Nephron (organoid): ENCODE measurements at regions not wholly inside any gene's neighbourhood (a gene's known extent, or its start where the extent isn't known, plus 50 kb on each side); places are given as distances from the start of the nearest gene placed in this dataset.

Source experiments
- H3K27ac Mint-ChIP-seq, 3 experiments: 2 replicates each; pipeline ENCODE4 v1.8.0; 2020; ENCODE audit warnings: mixed read lengths in 3 of 3, mild to moderate bottlenecking in 2 of 3, moderate library complexity in 1 of 3
- H3K27me3 Mint-ChIP-seq: 2 replicates; pipeline ENCODE4 v1.8.0; 2021; ENCODE audit warnings: low read depth, mild to moderate bottlenecking, moderate library complexity, mixed read lengths
- H3K36me3 Mint-ChIP-seq: 2 replicates; pipeline ENCODE4 v1.8.0; 2020; ENCODE audit warnings: low read depth, mixed read lengths
- H3K4me1 Mint-ChIP-seq: 2 replicates; pipeline ENCODE4 v1.8.0; 2020; ENCODE audit warnings: mixed read lengths
- H3K4me3 Mint-ChIP-seq, 3 experiments: 2 replicates each; pipeline ENCODE4 v1.8.0; 2020; ENCODE audit warnings: mild to moderate bottlenecking in 3 of 3, mixed read lengths in 3 of 3, moderate library complexity in 2 of 3
- H3K9me3 Mint-ChIP-seq: 2 replicates; pipeline ENCODE4 v1.8.0; 2020; ENCODE audit warnings: mixed read lengths
- TF ChIP-seq, protein P1 (sequence below), 3 experiments: fragments of 200-600 bp; sonication (generic); IDR thresholded peaks; one replicate each; pipeline ENCODE4 v1.5.0; 2021; ENCODE audit warnings: antibody characterized with exemption in 3 of 3; ENCODE audit not compliant: unreplicated experiment in 3 of 3

DNA sequence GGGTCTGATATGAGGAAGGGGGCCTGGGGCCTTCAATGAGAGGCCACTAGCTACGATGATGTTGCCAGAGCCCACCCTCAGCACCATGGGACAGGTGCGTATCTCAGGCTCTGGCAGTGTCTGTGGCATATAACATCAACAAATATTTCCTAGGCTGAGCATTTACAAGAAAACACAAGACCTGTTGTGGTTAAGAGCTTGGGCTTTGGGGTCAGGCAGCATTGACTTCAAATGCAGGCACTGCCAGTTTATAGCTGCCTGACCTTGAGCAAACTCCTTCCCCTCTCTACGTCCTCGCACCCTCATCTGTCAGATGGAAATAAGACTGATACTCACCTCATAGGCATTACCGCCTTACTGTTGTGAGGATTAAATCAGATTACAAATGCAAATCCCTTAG is 156.0 kb downstream of the KATNAL1 start:
- Mint-ChIP-seq H3K36me3 (no peaks in the 10 kb centered on the region), H3K4me3 (no peak overlapping the region), H3K4me1 (no peaks in the 10 kb centered on the region), H3K9me3 (no peaks in the 10 kb centered on the region), H3K27me3 (peaks cover 29% of the 10 kb centered on the region), H3K27ac (no peak overlapping the region)
- TF ChIP-seq, protein P1, sequence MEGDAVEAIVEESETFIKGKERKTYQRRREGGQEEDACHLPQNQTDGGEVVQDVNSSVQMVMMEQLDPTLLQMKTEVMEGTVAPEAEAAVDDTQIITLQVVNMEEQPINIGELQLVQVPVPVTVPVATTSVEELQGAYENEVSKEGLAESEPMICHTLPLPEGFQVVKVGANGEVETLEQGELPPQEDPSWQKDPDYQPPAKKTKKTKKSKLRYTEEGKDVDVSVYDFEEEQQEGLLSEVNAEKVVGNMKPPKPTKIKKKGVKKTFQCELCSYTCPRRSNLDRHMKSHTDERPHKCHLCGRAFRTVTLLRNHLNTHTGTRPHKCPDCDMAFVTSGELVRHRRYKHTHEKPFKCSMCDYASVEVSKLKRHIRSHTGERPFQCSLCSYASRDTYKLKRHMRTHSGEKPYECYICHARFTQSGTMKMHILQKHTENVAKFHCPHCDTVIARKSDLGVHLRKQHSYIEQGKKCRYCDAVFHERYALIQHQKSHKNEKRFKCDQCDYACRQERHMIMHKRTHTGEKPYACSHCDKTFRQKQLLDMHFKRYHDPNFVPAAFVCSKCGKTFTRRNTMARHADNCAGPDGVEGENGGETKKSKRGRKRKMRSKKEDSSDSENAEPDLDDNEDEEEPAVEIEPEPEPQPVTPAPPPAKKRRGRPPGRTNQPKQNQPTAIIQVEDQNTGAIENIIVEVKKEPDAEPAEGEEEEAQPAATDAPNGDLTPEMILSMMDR (IDR thresholded peaks at IDR 0.05; ENCODE audit: unreplicated experiment in 3 of 3) = no peak

DNA sequence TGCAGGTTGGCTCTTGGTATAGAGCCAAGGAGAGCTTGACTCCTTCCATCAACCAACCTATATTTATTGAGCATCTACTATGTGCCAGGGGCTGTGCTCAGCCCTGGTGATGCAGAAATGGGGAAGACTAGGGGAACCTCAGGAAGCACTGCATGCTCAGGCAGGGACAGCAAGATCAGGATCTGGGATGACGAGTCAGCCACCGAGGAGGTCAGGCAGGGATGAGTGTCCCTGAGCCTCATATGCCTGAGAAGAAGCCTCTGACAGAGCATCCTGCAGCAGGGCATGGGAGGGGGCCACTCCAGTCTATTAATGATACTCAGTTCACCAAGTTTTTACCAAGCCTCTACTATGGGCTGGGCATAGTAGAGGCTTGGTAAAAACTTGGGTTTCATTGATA is 158.1 kb downstream of the KATNAL1 start:
- H3K27me3 Mint-ChIP-seq = peaks cover 14% of the 10 kb centered on the region
- H3K36me3 Mint-ChIP-seq = no peaks in the 10 kb centered on the region
- TF ChIP-seq, protein P1 (IDR thresholded peaks at IDR 0.05; ENCODE audit: unreplicated experiment in 3 of 3) = no peak
- no peak overlapping the region for H3K4me3 Mint-ChIP-seq
- H3K27ac Mint-ChIP-seq = no peak overlapping the region
- no peaks in the 10 kb centered on the region for H3K9me3 Mint-ChIP-seq
- peaks cover 12% of the 10 kb centered on the region for H3K4me1 Mint-ChIP-seq

DNA sequence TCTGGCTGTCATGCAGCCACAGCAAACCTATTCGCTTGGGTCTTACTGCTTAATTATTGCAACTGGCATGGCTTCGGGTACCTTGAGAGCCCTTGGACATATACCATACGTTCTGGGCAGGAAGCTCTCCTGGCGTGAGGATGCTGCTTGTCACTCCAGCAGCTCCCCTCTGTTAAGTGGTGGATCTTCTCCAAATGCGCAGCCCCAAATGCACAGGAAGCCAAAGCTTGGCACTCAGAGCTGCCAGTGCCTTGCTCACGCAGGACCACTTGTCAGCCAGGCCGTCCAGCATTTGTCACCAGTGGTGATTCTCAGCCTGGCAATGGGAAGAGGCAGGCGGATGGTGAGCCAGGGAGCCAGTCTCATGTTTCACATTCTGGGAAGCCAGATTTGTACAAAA is 158.6 kb downstream of the KATNAL1 start:
- TF ChIP-seq, protein P1 (IDR thresholded peaks at IDR 0.05; ENCODE audit: unreplicated experiment in 3 of 3) = no peak
- Mint-ChIP-seq H3K4me1 (peaks cover 13% of the 10 kb centered on the region), H3K27ac (no peak overlapping the region), H3K36me3 (no peaks in the 10 kb centered on the region), H3K4me3 (no peak overlapping the region), H3K27me3 (peaks cover 10% of the 10 kb centered on the region), H3K9me3 (no peaks in the 10 kb centered on the region)

DNA sequence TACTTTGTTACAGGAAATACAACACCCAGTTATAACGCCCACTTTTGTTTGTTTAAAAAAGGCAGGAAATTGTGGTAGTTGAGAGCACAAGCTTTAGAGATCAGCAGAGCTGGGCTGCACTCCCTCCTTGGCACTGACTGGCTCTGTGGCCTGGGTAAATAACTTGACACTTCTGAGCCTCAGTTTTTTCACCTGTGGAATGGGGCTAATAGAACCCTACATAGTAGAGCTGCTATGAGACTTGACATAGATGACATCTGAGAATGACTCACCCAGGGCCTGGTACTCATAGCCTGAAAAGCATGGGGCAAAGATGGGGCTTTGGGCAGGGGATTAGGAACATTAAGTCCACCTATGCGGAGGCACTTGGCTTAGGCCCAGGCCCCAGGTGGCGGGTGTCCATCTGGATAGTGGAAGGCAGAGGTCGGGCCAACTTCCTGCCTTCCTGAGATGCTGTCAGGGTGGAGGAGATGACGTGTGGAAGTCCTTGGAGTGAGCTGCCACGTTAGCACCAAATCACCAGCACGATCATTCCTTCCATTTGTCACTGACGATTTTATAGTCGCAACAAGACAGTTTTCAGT is 159.1 kb downstream of the KATNAL1 start:
- Mint-ChIP-seq H3K36me3 (no peaks in the 10 kb centered on the region), H3K27ac (no peak overlapping the region), H3K4me1 (peaks cover 18% of the 10 kb centered on the region), H3K27me3 (peaks cover 10% of the 10 kb centered on the region), H3K9me3 (no peaks in the 10 kb centered on the region), H3K4me3 (no peak overlapping the region)
- TF ChIP-seq, protein P1 (IDR thresholded peaks at IDR 0.05; ENCODE audit: unreplicated experiment in 3 of 3) = no peak

DNA sequence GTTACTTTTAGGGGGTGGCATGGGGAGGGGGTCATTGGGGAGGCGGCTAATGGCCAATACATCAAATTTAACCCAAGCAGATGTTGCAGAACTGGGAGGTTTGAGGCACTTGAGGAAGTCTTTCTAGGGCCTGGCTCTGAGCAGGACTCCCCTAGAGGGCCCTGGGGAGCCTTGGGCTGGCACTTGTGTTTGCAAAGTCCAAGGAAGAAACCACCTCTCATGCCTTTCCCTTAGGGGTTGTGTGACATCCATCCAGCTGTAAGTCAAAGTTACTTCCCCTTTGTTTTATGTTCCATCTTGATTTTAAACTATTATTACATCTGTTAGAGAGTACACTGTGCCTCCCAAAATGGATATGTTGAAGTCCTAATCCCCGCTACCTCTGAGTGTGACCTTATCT is 159.9 kb downstream of the KATNAL1 start:
- H3K4me3 Mint-ChIP-seq = no peak overlapping the region
- H3K27me3 Mint-ChIP-seq = peaks cover 10% of the 10 kb centered on the region
- H3K27ac Mint-ChIP-seq = no peak overlapping the region
- no peaks in the 10 kb centered on the region for H3K36me3 Mint-ChIP-seq
- peaks cover 24% of the 10 kb centered on the region for H3K4me1 Mint-ChIP-seq
- TF ChIP-seq, protein P1 (IDR thresholded peaks at IDR 0.05; ENCODE audit: unreplicated experiment in 3 of 3) = no peak
- H3K9me3 Mint-ChIP-seq = no peaks in the 10 kb centered on the region

DNA sequence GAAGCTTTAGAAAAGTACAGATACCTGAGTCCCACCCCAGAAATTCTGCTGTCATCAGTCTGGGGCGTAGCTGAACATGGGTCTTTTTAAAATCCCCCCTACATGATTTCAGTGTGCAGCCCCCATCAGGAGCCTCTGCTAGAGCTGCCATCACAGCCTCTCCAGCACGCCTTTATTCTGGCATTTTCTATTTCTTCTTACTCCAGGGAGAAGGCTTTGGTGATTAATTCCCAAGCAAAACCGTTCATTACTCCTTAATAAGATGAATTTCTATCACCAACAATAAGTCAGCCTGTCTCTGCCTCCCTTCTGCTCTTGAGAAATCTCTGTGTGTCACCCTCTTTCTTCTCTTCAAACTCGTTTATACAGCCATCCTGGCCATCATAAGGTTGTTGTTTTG is 160.3 kb downstream of the KATNAL1 start:
- no peaks in the 10 kb centered on the region for H3K9me3 Mint-ChIP-seq
- H3K27ac Mint-ChIP-seq = no peak overlapping the region
- TF ChIP-seq, protein P1 (IDR thresholded peaks at IDR 0.05; ENCODE audit: unreplicated experiment in 3 of 3) = no peak
- peaks cover 10% of the 10 kb centered on the region for H3K27me3 Mint-ChIP-seq
- no peak overlapping the region for H3K4me3 Mint-ChIP-seq
- peaks cover 28% of the 10 kb centered on the region for H3K4me1 Mint-ChIP-seq
- no peaks in the 10 kb centered on the region for H3K36me3 Mint-ChIP-seq
